SK-N-SH (cell line): ENCODE measurements at regions not wholly inside any gene's neighbourhood (a gene's known extent, or its start where the extent isn't known, plus 50 kb on each side); places are given as distances from the start of the nearest gene placed in this dataset.

ENCODE experiments used
- CTCF ChIA-PET: fragments of 300-600, 350-600 bp; formaldehyde crosslinking; extraction: SDS; loops from one replicate; lab custom pipeline; 2021; lab: Yijun Ruan, JAX
- POLR2A ChIA-PET: fragments of 350-600 bp; sonication (Branson Sonifier 250); formaldehyde crosslinking; extraction: SDS; loops from one replicate; lab custom pipeline; 2020; ENCODE audit warnings: antibody characterized with exemption, inconsistent platforms; lab: Yijun Ruan, JAX
- DNase-seq: peaks from one replicate; pipeline ENCODE4 v3.0.0; 2012
- H2AFZ ChIP-seq: fragments of 200-600 bp; sonication (generic); 2 replicates; pipeline ENCODE4 v1.8.1; 2016; ENCODE audit warnings: antibody characterized with exemption, mild to moderate bottlenecking, low read depth
- H3F3A ChIP-seq: fragments of 200-600 bp; sonication (generic); replicated peaks from 2 replicates; pipeline ENCODE3; 2016; ENCODE audit warnings: antibody characterized with exemption, mild to moderate bottlenecking; ENCODE audit not compliant: insufficient read depth
- H3K27ac ChIP-seq, 2 experiments: fragments of 200-500 bp in 1 of 2; fragments of 200-600 bp in 1 of 2; sonication (Bioruptor generic) in 1 of 2; sonication (generic), shearing (Covaris generic) in 1 of 2; 2 replicates each; pipeline versions ENCODE4 v1.5.1 to v1.6.1; 2014 to 2016; ENCODE audit warnings: low read depth in 2 of 2, inconsistent platforms in 1 of 2, low read length in 1 of 2, mild to moderate bottlenecking in 1 of 2, mixed read lengths in 1 of 2
- H3K27me3 ChIP-seq: fragments of 200-600 bp; sonication (generic), shearing (Covaris generic); 2 replicates; pipeline ENCODE4 v1.6.1; 2016; ENCODE audit warnings: mixed run types; ENCODE audit not compliant: insufficient read depth
- H3K36me3 ChIP-seq, 2 experiments: fragments of 200-500 bp in 1 of 2; fragments of 200-600 bp in 1 of 2; sonication (Bioruptor generic) in 1 of 2; sonication (generic) in 1 of 2; replicated peaks in 1 of 2; 2 replicates each; pipeline versions ENCODE3 to v1.5.1; 2014 to 2016; ENCODE audit warnings: low read length in 1 of 2, mild to moderate bottlenecking in 1 of 2; ENCODE audit not compliant: insufficient read depth in 2 of 2, control insufficient read depth in 1 of 2
- H3K4me1 ChIP-seq, 2 experiments: fragments of 200-500 bp in 1 of 2; fragments of 200-600 bp in 1 of 2; sonication (Bioruptor generic) in 1 of 2; sonication (generic), shearing (Covaris generic) in 1 of 2; 2 replicates each; pipeline versions ENCODE4 v1.5.1 to v1.6.1; 2014 to 2016; ENCODE audit warnings: low read depth in 1 of 2, low read length in 1 of 2, mixed run types in 1 of 2; ENCODE audit not compliant: insufficient read depth in 2 of 2, control insufficient read depth in 1 of 2
- H3K4me2 ChIP-seq: fragments of 200-600 bp; sonication (generic), shearing (Covaris generic); 2 replicates; pipeline ENCODE4 v1.6.1; 2017; ENCODE audit warnings: mixed run types
- H3K4me3 ChIP-seq, 2 experiments: fragments of 200-500 bp in 1 of 2; fragments of 200-600 bp in 1 of 2; sonication (Bioruptor generic) in 1 of 2; sonication (generic), shearing (Covaris generic) in 1 of 2; 2 replicates each; pipeline versions ENCODE4 v1.5.1 to v1.8.1; 2014 to 2016; ENCODE audit warnings: low read depth in 2 of 2, inconsistent platforms in 1 of 2, low read length in 1 of 2, mild to moderate bottlenecking in 1 of 2, mixed read lengths in 1 of 2, moderate library complexity in 1 of 2
- H3K79me2 ChIP-seq: fragments of 200-600 bp; sonication (generic); 2 replicates; pipeline ENCODE4 v1.8.1; 2017; ENCODE audit warnings: mild to moderate bottlenecking; ENCODE audit not compliant: insufficient read depth
- H3K9ac ChIP-seq: fragments of 200-600 bp; sonication (generic); 2 replicates; pipeline ENCODE4 v1.6.1; 2017; ENCODE audit warnings: mixed run types
- H3K9me2 ChIP-seq: fragments of 200-600 bp; sonication (generic); 2 replicates; pipeline ENCODE4 v1.6.1; 2017; ENCODE audit warnings: mixed run types
- H3K9me3 ChIP-seq: fragments of 200-600 bp; sonication (generic); 2 replicates; pipeline ENCODE4 v1.6.1; 2017; ENCODE audit warnings: mixed run types, mild to moderate bottlenecking, moderate library complexity
- H4K20me1 ChIP-seq: fragments of 200-600 bp; sonication (generic); 2 replicates; pipeline ENCODE4 v1.6.1; 2017; ENCODE audit warnings: mild to moderate bottlenecking, mixed run types; ENCODE audit not compliant: insufficient read depth
- ELF1 ChIP-seq: IDR thresholded peaks from 2 replicates; pipeline ENCODE4 v1.4.0; 2012
- EZH2phosphoT487 ChIP-seq: fragments of 200-600 bp; sonication (generic); IDR thresholded peaks from 2 replicates; pipeline ENCODE4 v1.6.1; 2017; ENCODE audit warnings: low read depth, mixed run types, mild to moderate bottlenecking, antibody characterized with exemption, moderate library complexity, borderline replicate concordance
- FOSL2 ChIP-seq: IDR thresholded peaks from 2 replicates; pipeline ENCODE4 v1.4.0; 2012; ENCODE audit warnings: low read depth, mild to moderate bottlenecking, moderate library complexity, borderline replicate concordance
- GATA2 ChIP-seq: sonication (generic); formaldehyde crosslinking; IDR thresholded peaks from 2 replicates; pipeline ENCODE4 v1.5.0; 2020; ENCODE audit warnings: mild to moderate bottlenecking, missing genetic modification reagents
- MAX ChIP-seq: IDR thresholded peaks from 2 replicates; pipeline ENCODE4 v1.4.0; 2012; ENCODE audit warnings: low read depth
- MXI1 ChIP-seq: IDR thresholded peaks from 2 replicates; pipeline ENCODE4 v1.6.1; 2012; ENCODE audit warnings: mild to moderate bottlenecking, low read depth, low read length, improper control_type of control experiment
- NFIC ChIP-seq: IDR thresholded peaks from 2 replicates; pipeline ENCODE4 v1.4.0; 2012; ENCODE audit warnings: borderline replicate concordance
- POLR2AphosphoS5 ChIP-seq: IDR thresholded peaks from 2 replicates; pipeline ENCODE4 v1.6.1; 2012; ENCODE audit warnings: low read depth, low read length
- RAD21 ChIP-seq: IDR thresholded peaks from 2 replicates; pipeline ENCODE4 v1.6.1; 2012; ENCODE audit warnings: mild to moderate bottlenecking, low read length
- RCOR1 ChIP-seq: fragments of 150-350 bp; IDR thresholded peaks from 2 replicates; pipeline ENCODE4 v1.6.1; 2017; ENCODE audit warnings: antibody characterized with exemption, low read length
- SIN3A ChIP-seq: IDR thresholded peaks from 2 replicates; pipeline ENCODE4 v1.6.1; 2012; ENCODE audit warnings: low read depth, mild to moderate bottlenecking, low read length, moderate library complexity, borderline replicate concordance
- TAF1 ChIP-seq: IDR thresholded peaks from 2 replicates; pipeline ENCODE4 v1.6.1; 2012; ENCODE audit warnings: low read depth, mild to moderate bottlenecking, low read length, moderate library complexity, borderline replicate concordance
- TCF12 ChIP-seq: IDR thresholded peaks from 2 replicates; pipeline ENCODE4 v1.4.0; 2012
- WGBS: methylation state at CpG from one replicate; pipeline ENCODE4 v1.1.6; 2017; ENCODE audit warnings: low lambda C conversion rate; 5-methylcytosine and 5-hydroxymethylcytosine counted together
- TF ChIP-seq, protein P1 (sequence below): IDR thresholded peaks from 2 replicates; pipeline ENCODE4; 2012
- TF ChIP-seq, protein P2 (sequence below): fragments of 150-350 bp; IDR thresholded peaks from 2 replicates; pipeline ENCODE4 v1.6.1; 2016; ENCODE audit warnings: mild to moderate bottlenecking, low read depth, low read length

DNA sequence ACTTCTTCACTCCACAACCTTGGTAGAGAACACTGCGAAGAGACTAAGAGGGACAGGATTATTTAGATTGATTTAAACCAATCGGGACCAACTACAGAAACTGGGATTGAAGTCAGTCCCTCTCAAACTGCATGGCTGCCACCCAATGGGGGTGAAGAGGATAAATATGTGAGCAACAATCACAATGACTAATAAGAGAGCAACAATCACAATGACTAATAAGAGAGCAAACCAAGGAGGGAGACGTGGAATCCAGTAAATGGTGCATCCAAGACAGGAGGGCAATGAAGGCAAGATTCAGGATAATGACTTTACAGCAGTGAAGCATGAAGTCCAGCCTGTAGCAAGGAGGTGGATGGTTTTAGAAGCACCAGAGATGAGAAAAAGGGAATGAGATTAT is 322.8 kb downstream of the TTLL7 start:
- ChIA-PET CTCF (no interaction called here), POLR2A (no interaction called here)
- no peak for DNase-seq
- H3F3A ChIP-seq: no peaks in the 10 kb centered on the region
- no peak overlapping the region for H3K4me2 ChIP-seq
- H3K9me2 ChIP-seq: no peaks in the 10 kb centered on the region
- H4K20me1 ChIP-seq: no peaks in the 10 kb centered on the region
- TF ChIP-seq RCOR1 (no peak), POLR2AphosphoS5 (no peak), TAF1 (no peak), MXI1 (no peak)
- H3K9ac ChIP-seq: no peak overlapping the region
- H3K27ac ChIP-seq: no peak overlapping the region
- H3K4me1 ChIP-seq: no peaks in the 10 kb centered on the region
- no peak overlapping the region for H2AFZ ChIP-seq
- H3K79me2 ChIP-seq: no peaks in the 10 kb centered on the region
- no peaks in the 10 kb centered on the region for H3K9me3 ChIP-seq
- no peaks in the 10 kb centered on the region for H3K27me3 ChIP-seq
- no peak overlapping the region for H3K4me3 ChIP-seq
- WGBS: 59% methylated on average over 3 of the region's 3 CpGs
- H3K36me3 ChIP-seq: no peaks in the 10 kb centered on the region

DNA sequence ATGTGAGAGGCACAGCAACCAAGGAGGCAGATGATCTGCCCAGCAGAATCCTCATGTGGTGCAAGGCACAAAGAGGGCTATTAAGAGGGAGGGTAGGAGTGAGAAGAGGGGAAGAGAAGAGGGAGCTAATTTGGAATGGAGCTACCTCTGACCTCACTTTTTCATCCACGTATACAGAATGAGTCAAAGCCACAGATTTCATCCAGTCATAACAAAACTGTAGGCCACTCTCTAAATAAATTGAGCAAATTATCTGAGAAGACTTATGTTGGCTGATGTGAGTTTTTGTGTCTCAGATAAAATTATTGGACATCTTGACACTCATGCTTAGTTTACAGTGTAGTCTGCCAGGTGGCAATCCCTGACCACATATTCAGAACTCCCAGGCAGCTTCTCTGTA is 325.6 kb downstream of the TTLL7 start:
- WGBS: 43% methylated on average over 1 of the region's 1 CpG
- CTCF ChIA-PET: no interaction called here
- H3K4me1 ChIP-seq: no peaks in the 10 kb centered on the region

More for the DNA sequence above, 325.6 kb downstream of the TTLL7 start:
- H3K36me3 ChIP-seq: no peaks in the 10 kb centered on the region
- no peaks in the 10 kb centered on the region for H3K79me2 ChIP-seq
- no peak overlapping the region for H2AFZ ChIP-seq
- TF ChIP-seq MXI1 (no peak), TCF12 (no peak), NFIC (no peak), RAD21 (no peak), ELF1 (no peak), TAF1 (no peak), SIN3A (no peak), FOSL2 (no peak), EZH2phosphoT487 (no peak), MAX (no peak), GATA2 (CRISPR knock-in tag) (no peak)
- TF ChIP-seq, protein P1, sequence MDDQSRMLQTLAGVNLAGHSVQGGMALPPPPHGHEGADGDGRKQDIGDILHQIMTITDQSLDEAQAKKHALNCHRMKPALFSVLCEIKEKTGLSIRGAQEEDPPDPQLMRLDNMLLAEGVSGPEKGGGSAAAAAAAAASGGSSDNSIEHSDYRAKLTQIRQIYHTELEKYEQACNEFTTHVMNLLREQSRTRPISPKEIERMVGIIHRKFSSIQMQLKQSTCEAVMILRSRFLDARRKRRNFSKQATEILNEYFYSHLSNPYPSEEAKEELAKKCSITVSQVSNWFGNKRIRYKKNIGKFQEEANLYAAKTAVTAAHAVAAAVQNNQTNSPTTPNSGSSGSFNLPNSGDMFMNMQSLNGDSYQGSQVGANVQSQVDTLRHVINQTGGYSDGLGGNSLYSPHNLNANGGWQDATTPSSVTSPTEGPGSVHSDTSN: no peak
- TF ChIP-seq, protein P2, sequence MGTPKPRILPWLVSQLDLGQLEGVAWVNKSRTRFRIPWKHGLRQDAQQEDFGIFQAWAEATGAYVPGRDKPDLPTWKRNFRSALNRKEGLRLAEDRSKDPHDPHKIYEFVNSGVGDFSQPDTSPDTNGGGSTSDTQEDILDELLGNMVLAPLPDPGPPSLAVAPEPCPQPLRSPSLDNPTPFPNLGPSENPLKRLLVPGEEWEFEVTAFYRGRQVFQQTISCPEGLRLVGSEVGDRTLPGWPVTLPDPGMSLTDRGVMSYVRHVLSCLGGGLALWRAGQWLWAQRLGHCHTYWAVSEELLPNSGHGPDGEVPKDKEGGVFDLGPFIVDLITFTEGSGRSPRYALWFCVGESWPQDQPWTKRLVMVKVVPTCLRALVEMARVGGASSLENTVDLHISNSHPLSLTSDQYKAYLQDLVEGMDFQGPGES: no peak
- TF ChIP-seq, all 33 proteins: peak for 0
- no peaks in the 10 kb centered on the region for H3K27me3 ChIP-seq
- H3K9ac ChIP-seq: no peak overlapping the region
- no peak overlapping the region for H3K4me2 ChIP-seq
- H3K27ac ChIP-seq: no peak overlapping the region
- no peaks in the 10 kb centered on the region for H4K20me1 ChIP-seq
- no peak overlapping the region for H3K4me3 ChIP-seq
- DNase-seq: no peak
- no peaks in the 10 kb centered on the region for H3K9me3 ChIP-seq
- H3K9me2 ChIP-seq: no peaks in the 10 kb centered on the region
- POLR2A ChIA-PET: no interaction called here
- no peaks in the 10 kb centered on the region for H3F3A ChIP-seq
